Sigmoid colon (tissue), 6 donors: ENCODE measurements at regions not wholly inside any gene's neighbourhood (a gene's known extent, or its start where the extent isn't known, plus 50 kb on each side); places are given as distances from the start of the nearest gene placed in this dataset.

Source experiments
- DNase-seq: peaks from one replicate; pipeline ENCODE4 v3.0.0-alpha.2; 2019
- H3K27ac ChIP-seq, 4 donors: fragments of 200-600 bp; sonication (generic); one replicate each; pipeline ENCODE4 v1.5.1; 2016 to 2019; ENCODE audit warnings: mild to moderate bottlenecking in 1 of 4
- H3K27me3 ChIP-seq, 3 donors: fragments of 200-600 bp; sonication (generic); one replicate each; pipeline ENCODE4 v1.5.1; 2019; ENCODE audit warnings: mild to moderate bottlenecking in 1 of 3
- H3K36me3 ChIP-seq, 4 donors: fragments of 200-600 bp; sonication (generic); one replicate each; pipeline ENCODE4 v1.5.1; 2016 to 2019
- H3K4me1 ChIP-seq, 4 donors: fragments of 200-600 bp; sonication (generic); one replicate each; pipeline ENCODE4 v1.5.1; 2017 to 2019
- H3K4me3 ChIP-seq, 4 donors: fragments of 200-600 bp; sonication (generic); one replicate each; pipeline ENCODE4 v1.5.1; 2017 to 2019; ENCODE audit warnings: mild to moderate bottlenecking in 2 of 4, moderate library complexity in 1 of 4
- H3K9me3 ChIP-seq, 4 donors: fragments of 200-600 bp in 3 of 4; sonication (generic) in 3 of 4; one replicate each; pipeline versions ENCODE4 v1.5.1 to v1.6.1; 2013 to 2019
- EP300 ChIP-seq, 4 donors: sonication (generic); formaldehyde crosslinking; IDR thresholded peaks; one replicate each; pipeline ENCODE4 v1.6.1; 2017; ENCODE audit warnings: antibody characterized with exemption in 4 of 4
- POLR2A ChIP-seq, 2 donors: fragments of 450-650 bp; IDR thresholded peaks; one replicate each; pipeline ENCODE4 v1.6.1; 2016; ENCODE audit warnings: antibody characterized with exemption in 2 of 2, mild to moderate bottlenecking in 2 of 2, moderate library complexity in 2 of 2
- POLR2AphosphoS5 ChIP-seq, 4 donors: sonication (generic); formaldehyde crosslinking; IDR thresholded peaks; one replicate each; pipeline ENCODE4 v1.6.1; 2017; ENCODE audit warnings: antibody characterized with exemption in 4 of 4
- WGBS, 2 donors: extraction: QIAGEN DNeasy Blood & Tissue Kit; methylation state at CpG; one replicate each; pipeline ENCODE4 v1.1.7; 2013; 5-methylcytosine and 5-hydroxymethylcytosine counted together
- intact Hi-C: fragments of 100-400 bp; cut with DNase I; formaldehyde crosslinking; loops from one replicate; pipeline ENCODE4 v1.15.1; 2023
- TF ChIP-seq, protein P1 (sequence below), 4 experiments: fragments of 450-650 bp in 3 of 4; fragments of 200-600 bp in 1 of 4; IDR thresholded peaks; one replicate each; pipeline ENCODE4 v1.5.1; 2016 to 2019; ENCODE audit warnings: antibody characterized with exemption in 4 of 4, mild to moderate bottlenecking in 3 of 4, moderate library complexity in 2 of 4
- donor health status: healthy with polysubstance abuse.
- donor health status: healthy.

DNA sequence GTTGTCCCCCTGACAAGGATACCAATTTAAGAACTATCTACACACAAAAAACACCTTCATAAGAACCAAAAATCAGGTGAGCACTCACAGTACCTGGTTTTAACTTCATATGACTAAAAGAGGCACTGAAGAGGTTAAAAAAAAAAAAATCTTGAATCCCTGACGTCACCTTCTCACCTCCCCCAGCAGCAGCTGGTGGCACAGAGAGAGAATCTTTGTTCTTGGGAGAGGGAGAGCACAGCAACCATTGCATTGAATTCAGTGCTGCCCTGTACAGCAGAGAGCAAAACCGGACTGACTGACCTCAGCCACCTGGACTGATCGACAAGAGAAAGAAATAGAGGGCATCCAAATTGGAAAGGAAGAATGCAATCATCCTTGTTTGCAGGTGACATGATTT lies 566.0 kb downstream of the TMX3 start:
- H3K4me1 ChIP-seq, result no peaks in the 10 kb centered on the region
- H3K36me3 ChIP-seq, result no peaks in the 10 kb centered on the region
- H3K9me3 ChIP-seq, result no peaks in the 10 kb centered on the region
- H3K27ac ChIP-seq, result no peak overlapping the region
- intact Hi-C loops, result no loop called here
- DNase-seq, result no peak
- 10 to 53% methylated on average over 3 of the region's 3 CpGs for whole genome bisulfite sequencing, 2 donors
- no peak overlapping the region for H3K4me3 ChIP-seq
- no peaks in the 10 kb centered on the region for H3K27me3 ChIP-seq
- no peak for TF ChIP-seq POLR2AphosphoS5 (IDR thresholded peaks at IDR 0.05)
- TF ChIP-seq EP300 (IDR thresholded peaks at IDR 0.05), result no peak
- no peak for TF ChIP-seq POLR2A (IDR thresholded peaks at IDR 0.05)
- TF ChIP-seq, protein P1, sequence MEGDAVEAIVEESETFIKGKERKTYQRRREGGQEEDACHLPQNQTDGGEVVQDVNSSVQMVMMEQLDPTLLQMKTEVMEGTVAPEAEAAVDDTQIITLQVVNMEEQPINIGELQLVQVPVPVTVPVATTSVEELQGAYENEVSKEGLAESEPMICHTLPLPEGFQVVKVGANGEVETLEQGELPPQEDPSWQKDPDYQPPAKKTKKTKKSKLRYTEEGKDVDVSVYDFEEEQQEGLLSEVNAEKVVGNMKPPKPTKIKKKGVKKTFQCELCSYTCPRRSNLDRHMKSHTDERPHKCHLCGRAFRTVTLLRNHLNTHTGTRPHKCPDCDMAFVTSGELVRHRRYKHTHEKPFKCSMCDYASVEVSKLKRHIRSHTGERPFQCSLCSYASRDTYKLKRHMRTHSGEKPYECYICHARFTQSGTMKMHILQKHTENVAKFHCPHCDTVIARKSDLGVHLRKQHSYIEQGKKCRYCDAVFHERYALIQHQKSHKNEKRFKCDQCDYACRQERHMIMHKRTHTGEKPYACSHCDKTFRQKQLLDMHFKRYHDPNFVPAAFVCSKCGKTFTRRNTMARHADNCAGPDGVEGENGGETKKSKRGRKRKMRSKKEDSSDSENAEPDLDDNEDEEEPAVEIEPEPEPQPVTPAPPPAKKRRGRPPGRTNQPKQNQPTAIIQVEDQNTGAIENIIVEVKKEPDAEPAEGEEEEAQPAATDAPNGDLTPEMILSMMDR (IDR thresholded peaks at IDR 0.05), result no peak

DNA sequence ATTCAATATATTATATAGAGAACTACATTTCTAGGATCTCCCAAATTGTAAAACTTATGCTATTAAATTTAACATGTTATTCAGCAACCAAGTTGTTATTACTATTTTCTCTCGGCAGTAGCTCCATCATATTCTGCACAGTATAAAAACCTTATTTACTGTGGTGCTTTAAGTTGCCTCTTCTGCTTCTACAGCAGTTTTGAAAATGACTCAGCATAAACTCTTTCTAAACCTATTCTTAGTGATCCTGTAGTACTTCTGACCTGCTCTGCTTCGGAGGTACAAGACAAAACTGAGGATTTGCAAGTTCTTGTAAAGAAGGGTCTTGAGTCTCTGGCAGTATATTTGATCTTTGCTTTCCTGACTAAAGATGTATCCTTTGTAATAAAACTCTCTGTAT lies 567.2 kb downstream of the TMX3 start:
- intact Hi-C loops, result no loop called here
- 71 to 74% methylated on average over 2 of the region's 2 CpGs for WGBS, 2 donors
- no peak for DNase-seq

DNA sequence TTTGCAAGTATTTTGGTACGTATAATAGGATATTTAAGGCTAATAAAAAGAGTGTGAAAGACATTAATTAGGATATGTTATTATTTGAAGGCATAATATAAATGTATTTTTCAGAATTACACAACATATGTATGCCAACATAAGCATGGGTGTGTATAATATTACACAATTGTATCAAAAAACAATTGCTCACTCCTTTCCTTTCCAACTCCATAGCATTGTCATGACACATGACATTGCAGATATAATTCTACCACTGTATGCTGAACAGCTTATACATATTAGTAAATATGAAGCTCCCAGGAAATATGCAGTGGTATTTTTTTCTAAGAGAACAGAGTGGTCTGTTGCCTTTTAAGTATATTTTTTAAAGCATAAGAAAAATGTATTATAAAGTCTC lies 593.1 kb downstream of the TMX3 start:
- TF ChIP-seq, protein P1 (IDR thresholded peaks at IDR 0.05), result no peak
- TF ChIP-seq POLR2AphosphoS5 (IDR thresholded peaks at IDR 0.05) (no peak), POLR2A (IDR thresholded peaks at IDR 0.05) (no peak), EP300 (IDR thresholded peaks at IDR 0.05) (no peak)
- intact Hi-C loops, result no loop called here
- Histone ChIP-seq H3K27ac (no peak overlapping the region), H3K27me3 (no peaks in the 10 kb centered on the region), H3K4me1 (no peaks in the 10 kb centered on the region), H3K36me3 (no peaks in the 10 kb centered on the region), H3K4me3 (no peak overlapping the region), H3K9me3 (no peaks in the 10 kb centered on the region)
- WGBS, 2 donors, result 85 to 92% methylated on average over 1 of the region's 1 CpG
- DNase-seq, result no peak

More for the DNA sequence above, 567.2 kb downstream of the TMX3 start:
- H3K9me3 ChIP-seq, result no peaks in the 10 kb centered on the region
- TF ChIP-seq, protein P1 (IDR thresholded peaks at IDR 0.05), result no peak
- TF ChIP-seq POLR2AphosphoS5 (IDR thresholded peaks at IDR 0.05) (no peak), POLR2A (IDR thresholded peaks at IDR 0.05) (no peak), EP300 (IDR thresholded peaks at IDR 0.05) (no peak)
- no peak overlapping the region for H3K4me3 ChIP-seq
- no peak overlapping the region for H3K27ac ChIP-seq
- H3K27me3 ChIP-seq, result no peaks in the 10 kb centered on the region
- H3K36me3 ChIP-seq, result no peaks in the 10 kb centered on the region
- no peaks in the 10 kb centered on the region for H3K4me1 ChIP-seq

DNA sequence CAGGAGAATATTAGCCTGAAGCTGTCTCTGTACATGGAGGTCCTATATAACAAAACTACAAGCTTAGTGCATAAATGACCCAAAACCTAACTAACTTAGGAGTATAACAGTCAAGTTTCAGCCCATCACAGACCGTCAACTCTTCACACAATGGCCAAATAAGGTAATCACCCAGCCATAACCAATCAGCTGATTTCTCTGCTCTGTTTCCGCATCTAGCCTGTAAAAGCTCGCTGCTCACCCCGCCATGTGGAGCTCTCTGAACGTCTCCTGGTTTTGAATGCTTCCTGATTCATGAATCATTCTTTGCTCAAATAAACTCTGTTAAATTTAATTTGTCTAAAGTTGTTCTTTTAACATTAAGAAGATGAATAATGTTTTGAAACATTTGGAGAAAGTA lies 593.6 kb downstream of the TMX3 start:
- no peak for DNase-seq
- no peak overlapping the region for H3K4me3 ChIP-seq
- H3K4me1 ChIP-seq, result no peaks in the 10 kb centered on the region
- intact Hi-C loops, result no loop called here
- no peaks in the 10 kb centered on the region for H3K9me3 ChIP-seq
- TF ChIP-seq, protein P1 (IDR thresholded peaks at IDR 0.05), result no peak
- no peak for TF ChIP-seq POLR2AphosphoS5 (IDR thresholded peaks at IDR 0.05)
- no peak for TF ChIP-seq POLR2A (IDR thresholded peaks at IDR 0.05)
- TF ChIP-seq EP300 (IDR thresholded peaks at IDR 0.05), result no peak
- H3K36me3 ChIP-seq, result no peaks in the 10 kb centered on the region
- no peaks in the 10 kb centered on the region for H3K27me3 ChIP-seq
- no peak overlapping the region for H3K27ac ChIP-seq
- WGBS, 2 donors, result 69 to 79% methylated on average over 5 of the region's 5 CpGs

DNA sequence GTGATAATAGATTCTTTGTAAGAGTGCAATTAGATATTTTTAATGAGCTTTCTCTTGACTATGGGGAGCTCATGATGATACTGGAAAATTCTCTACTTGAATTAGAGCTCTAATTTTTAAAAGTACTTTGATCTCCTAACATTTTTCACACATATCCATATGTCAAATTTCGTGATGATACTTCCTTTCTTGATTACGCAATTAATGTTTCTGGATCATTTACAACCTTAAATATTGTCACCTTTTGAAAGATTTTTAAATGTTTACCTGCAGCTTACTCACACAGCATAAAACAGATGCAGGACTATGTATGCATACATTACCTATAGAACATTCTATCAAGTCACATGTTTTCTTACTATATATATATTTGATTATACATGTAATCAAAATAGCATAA lies 598.5 kb upstream of the DSEL start:
- no peak overlapping the region for H3K4me3 ChIP-seq
- no peak overlapping the region for H3K27ac ChIP-seq
- DNase-seq, result no peak
- intact Hi-C loops, result no loop called here
- TF ChIP-seq, protein P1 (IDR thresholded peaks at IDR 0.05), result no peak
- TF ChIP-seq POLR2AphosphoS5 (IDR thresholded peaks at IDR 0.05) (no peak), EP300 (IDR thresholded peaks at IDR 0.05) (no peak), POLR2A (IDR thresholded peaks at IDR 0.05) (no peak)
- H3K27me3 ChIP-seq, result no peaks in the 10 kb centered on the region
- H3K36me3 ChIP-seq, result no peaks in the 10 kb centered on the region
- no peaks in the 10 kb centered on the region for H3K4me1 ChIP-seq
- WGBS, 2 donors, result 73 to 83% methylated on average over 2 of the region's 2 CpGs
- no peaks in the 10 kb centered on the region for H3K9me3 ChIP-seq
